ENCODE measurements at regions not wholly inside any gene's neighbourhood (a gene's known extent, or its start where the extent isn't known, plus 50 kb on each side); places are given as distances from the start of the nearest gene placed in this dataset.

DNA sequence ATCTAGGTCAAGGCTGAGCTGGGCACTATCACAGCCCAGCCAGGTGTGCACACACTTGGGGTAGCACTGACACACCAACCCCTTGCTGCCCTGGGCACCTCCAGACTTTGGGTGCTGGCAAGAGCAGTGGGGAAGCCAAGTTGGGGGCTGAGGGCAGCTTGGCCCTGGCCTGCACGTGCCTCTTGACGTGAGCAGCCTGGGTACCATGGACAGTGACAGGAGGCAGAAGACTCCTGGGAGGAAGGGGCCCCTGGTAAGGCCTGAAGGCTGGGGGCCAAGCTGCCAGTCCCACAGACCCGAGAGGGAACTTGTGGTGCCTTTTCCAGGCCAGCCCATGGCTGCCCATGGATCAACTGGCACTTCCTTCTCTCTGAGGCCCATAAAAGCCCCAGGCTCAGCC is 124.1 kb upstream of the SFSWAP start:
- TF ChIP-seq, protein P1, sequence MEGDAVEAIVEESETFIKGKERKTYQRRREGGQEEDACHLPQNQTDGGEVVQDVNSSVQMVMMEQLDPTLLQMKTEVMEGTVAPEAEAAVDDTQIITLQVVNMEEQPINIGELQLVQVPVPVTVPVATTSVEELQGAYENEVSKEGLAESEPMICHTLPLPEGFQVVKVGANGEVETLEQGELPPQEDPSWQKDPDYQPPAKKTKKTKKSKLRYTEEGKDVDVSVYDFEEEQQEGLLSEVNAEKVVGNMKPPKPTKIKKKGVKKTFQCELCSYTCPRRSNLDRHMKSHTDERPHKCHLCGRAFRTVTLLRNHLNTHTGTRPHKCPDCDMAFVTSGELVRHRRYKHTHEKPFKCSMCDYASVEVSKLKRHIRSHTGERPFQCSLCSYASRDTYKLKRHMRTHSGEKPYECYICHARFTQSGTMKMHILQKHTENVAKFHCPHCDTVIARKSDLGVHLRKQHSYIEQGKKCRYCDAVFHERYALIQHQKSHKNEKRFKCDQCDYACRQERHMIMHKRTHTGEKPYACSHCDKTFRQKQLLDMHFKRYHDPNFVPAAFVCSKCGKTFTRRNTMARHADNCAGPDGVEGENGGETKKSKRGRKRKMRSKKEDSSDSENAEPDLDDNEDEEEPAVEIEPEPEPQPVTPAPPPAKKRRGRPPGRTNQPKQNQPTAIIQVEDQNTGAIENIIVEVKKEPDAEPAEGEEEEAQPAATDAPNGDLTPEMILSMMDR (IDR thresholded peaks at IDR 0.05): no peak
- no peak for TF ChIP-seq POLR2A (IDR thresholded peaks at IDR 0.05)

All from uterus (tissue), 2 donors.